A549 (cell line): ENCODE measurements at regions not wholly inside any gene's neighbourhood (a gene's known extent, or its start where the extent isn't known, plus 50 kb on each side); places are given as distances from the start of the nearest gene placed in this dataset.

Source experiments
- ATAC-seq, 2 experiments: fragments of 200-7000 bp in 1 of 2; fragments of >200 bp in 1 of 2; cut with Nextera tagmentation in 1 of 2; cut with Tn5 transposase in 1 of 2; 3 replicates each; pipeline versions ENCODE4 v1.8.0 to v1.9.1; 2018 to 2020; ENCODE audit warnings: mild to moderate bottlenecking in 1 of 2, moderate library complexity in 1 of 2
- CTCF ChIA-PET: fragments of 300-600 bp; sonication (Branson Sonifier 250); formaldehyde crosslinking; extraction: SDS; loops from one replicate; lab custom pipeline; 2021; ENCODE audit warnings: antibody characterized with exemption, inconsistent platforms; lab: Yijun Ruan, JAX
- POLR2A ChIA-PET: fragments of 350-600 bp; formaldehyde crosslinking; extraction: SDS; loops from one replicate; lab custom pipeline; 2021; ENCODE audit warnings: antibody characterized with exemption, inconsistent platforms; lab: Yijun Ruan, JAX
- DNase-seq, 2 experiments: peaks; one replicate each; pipeline versions ENCODE4 v3.0.0 to v3.0.0-alpha.2; 2011 to 2016; ENCODE audit warnings: low read depth in 1 of 2, low spot score in 1 of 2
- FAIRE-seq: peaks from 2 replicates; lab custom pipeline; 2011; peaks lifted over from hg19 to GRCh38; lab: Jason Lieb, UNC
- H3K27ac ChIP-seq, 2 experiments: fragments of >200 bp; sonication (Bioruptor Twin); formaldehyde crosslinking; 3 replicates each; pipeline ENCODE4 v1.5.1; 2016 to 2017
- H3K4me1 ChIP-seq: fragments of >200 bp; sonication (Bioruptor Twin); formaldehyde crosslinking; 3 replicates; pipeline ENCODE4 v1.6.1; 2016
- H3K4me2 ChIP-seq: fragments of >200 bp; sonication (Bioruptor Twin); formaldehyde crosslinking; 3 replicates; pipeline ENCODE4 v1.6.1; 2016
- H3K4me3 ChIP-seq: fragments of >200 bp; sonication (Bioruptor Twin); formaldehyde crosslinking; 3 replicates; pipeline ENCODE4 v1.5.1; 2016
- H3K9me3 ChIP-seq: fragments of >200 bp; sonication (Bioruptor Twin); formaldehyde crosslinking; 3 replicates; pipeline ENCODE4 v1.6.1; 2016
- BHLHE40 ChIP-seq: IDR thresholded peaks from 2 replicates; pipeline ENCODE4 v1.6.1; 2012; ENCODE audit warnings: low read depth, low read length, inconsistent platforms
- CBX2 ChIP-seq: fragments of 200-600 bp; sonication (generic); IDR thresholded peaks from 2 replicates; pipeline ENCODE4 v1.6.1; 2016; ENCODE audit warnings: low read depth, mild to moderate bottlenecking, borderline replicate concordance
- EHMT2 ChIP-seq: fragments of 200-600 bp; sonication (generic); IDR thresholded peaks from 2 replicates; pipeline ENCODE4 v1.6.1; 2016; ENCODE audit warnings: antibody characterized with exemption, low read depth, mild to moderate bottlenecking, moderate library complexity
- FOSB ChIP-seq: fragments of 250-450 bp; sonication (Bioruptor Pico); IDR thresholded peaks from 2 replicates; pipeline ENCODE4 v1.5.0; 2020; ENCODE audit warnings: mild to moderate bottlenecking, moderate library complexity
- FOSL2 ChIP-seq, 2 experiments: fragments of 450-650 bp in 1 of 2; fragments of >200 bp in 1 of 2; sonication (Bioruptor Twin) in 1 of 2; formaldehyde crosslinking; IDR thresholded peaks; 2 replicates each; pipeline versions ENCODE4 v1.5.0 to v1.6.1; 2016 to 2020; ENCODE audit warnings: mild to moderate bottlenecking in 1 of 2, moderate library complexity in 1 of 2
- FOXS1 ChIP-seq: fragments of 250-450 bp; sonication (Bioruptor Pico); IDR thresholded peaks from 2 replicates; pipeline ENCODE4 v1.5.0; 2020; ENCODE audit warnings: mild to moderate bottlenecking, moderate library complexity
- KDM1A ChIP-seq: fragments of 200-600 bp; sonication (generic); IDR thresholded peaks from 2 replicates; pipeline ENCODE4 v1.6.1; 2016; ENCODE audit warnings: low read depth, mild to moderate bottlenecking
- MAFK ChIP-seq: fragments of 450-650 bp; IDR thresholded peaks from 2 replicates; pipeline ENCODE4 v1.6.1; 2014; ENCODE audit not compliant: partially characterized antibody
- NFE2L2 ChIP-seq: fragments of 150-350 bp; conservative IDR thresholded peaks from 2 replicates; pipeline ENCODE4 v1.6.1; 2014; ENCODE audit warnings: low read length
- NR3C1 ChIP-seq: fragments of >200 bp; sonication (Bioruptor Twin); formaldehyde crosslinking; IDR thresholded peaks from 3 replicates; pipeline ENCODE4 v1.6.1; 2017
- POLR2A ChIP-seq: IDR thresholded peaks from 2 replicates; pipeline ENCODE4 v1.6.1; 2012; ENCODE audit warnings: mild to moderate bottlenecking, low read length
- RARB ChIP-seq: fragments of 250-450 bp; sonication (Bioruptor Pico); IDR thresholded peaks from 2 replicates; pipeline ENCODE4 v1.8.0; 2021; ENCODE audit warnings: mild to moderate bottlenecking, moderate library complexity
- RCOR1 ChIP-seq: fragments of 150-350 bp; IDR thresholded peaks from 2 replicates; pipeline ENCODE4 v1.6.1; 2014; ENCODE audit warnings: antibody characterized with exemption, low read length, low read depth
- RFX5 ChIP-seq: fragments of 450-650 bp; IDR thresholded peaks from 2 replicates; pipeline ENCODE4 v1.7.1; 2014; ENCODE audit warnings: antibody characterized with exemption, mild to moderate bottlenecking, moderate library complexity
- RNF2 ChIP-seq: fragments of 200-600 bp; sonication (generic); IDR thresholded peaks from 2 replicates; pipeline ENCODE4 v1.6.1; 2016; ENCODE audit warnings: low read depth, mild to moderate bottlenecking, antibody characterized with exemption, moderate library complexity, borderline replicate concordance
- TFCP2L1 ChIP-seq: fragments of 250-450 bp; sonication (Bioruptor Pico); IDR thresholded peaks from 2 replicates; pipeline ENCODE4 v1.5.0; 2021; ENCODE audit warnings: mild to moderate bottlenecking
- ZFP36 ChIP-seq: fragments of 450-650 bp; IDR thresholded peaks from 2 replicates; pipeline ENCODE4 v1.6.1; 2014; ENCODE audit warnings: borderline replicate concordance; ENCODE audit not compliant: partially characterized antibody
- WGBS: methylation state at CpG from one replicate; pipeline ENCODE4 v1.1.6; 2017; ENCODE audit errors: missing lambda C conversion rate; 5-methylcytosine and 5-hydroxymethylcytosine counted together
- TF ChIP-seq, protein P1 (sequence below): fragments of >200 bp; sonication (Bioruptor Twin); formaldehyde crosslinking; IDR thresholded peaks from 2 replicates; pipeline ENCODE4 v1.6.1; 2016
- TF ChIP-seq, protein P2 (sequence below): fragments of >200 bp; sonication (Bioruptor Twin); formaldehyde crosslinking; IDR thresholded peaks from 3 replicates; pipeline ENCODE4 v1.6.1; 2016
- TF ChIP-seq, protein P3 (sequence below): fragments of 150-350 bp; IDR thresholded peaks from 2 replicates; pipeline ENCODE4 v1.6.1; 2014; ENCODE audit warnings: low read depth, mild to moderate bottlenecking, low read length
- TF ChIP-seq, protein P4 (sequence below): fragments of 450-650 bp; IDR thresholded peaks from 2 replicates; pipeline ENCODE4 v1.6.1; 2014; ENCODE audit warnings: antibody characterized with exemption
- TF ChIP-seq, protein P5 (sequence below): IDR thresholded peaks from 2 replicates; pipeline ENCODE4 v1.6.1; 2012
- TF ChIP-seq, protein P6 (sequence below): IDR thresholded peaks from 2 replicates; pipeline ENCODE4 v1.6.1; 2012; ENCODE audit warnings: low read depth, borderline replicate concordance
- TF ChIP-seq, protein P7 (sequence below): fragments of 250-450 bp; sonication (Bioruptor Pico); IDR thresholded peaks from 2 replicates; pipeline ENCODE4 v1.5.0; 2021; ENCODE audit warnings: mild to moderate bottlenecking, moderate library complexity, borderline replicate concordance

DNA sequence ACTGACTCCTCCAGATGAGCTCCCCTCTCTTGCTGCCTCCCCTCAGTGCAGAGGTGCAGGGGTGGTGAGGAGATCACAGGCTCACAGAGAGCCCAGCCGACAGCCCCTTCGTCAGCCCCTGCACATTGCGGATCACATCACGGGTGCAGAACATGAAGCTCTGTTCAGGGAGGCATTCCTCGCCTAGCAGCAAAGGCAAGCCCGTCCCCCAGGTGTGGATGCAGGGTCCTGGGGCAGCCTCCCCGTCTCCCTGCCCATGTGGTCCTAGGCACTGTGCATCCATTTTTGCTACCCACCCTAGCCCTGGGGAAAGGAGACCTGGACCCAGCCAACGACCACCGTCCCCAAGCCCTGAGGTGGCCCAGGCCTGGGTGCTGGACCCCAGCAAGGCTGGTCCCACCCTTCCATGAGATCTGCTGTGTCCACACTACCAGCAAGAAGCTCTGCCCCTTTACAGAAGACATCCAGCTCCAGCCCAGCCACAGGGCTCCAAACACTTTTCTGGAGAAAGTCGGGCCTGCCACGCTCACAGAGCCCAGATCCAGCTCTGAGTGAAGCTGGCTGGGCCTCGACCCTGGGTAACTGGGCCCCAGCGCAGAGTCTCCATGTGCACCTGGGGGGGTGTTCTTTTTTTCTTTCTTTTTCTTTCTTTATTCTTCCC, 248.7 kb downstream of the NPHP4 start:
- Histone ChIP-seq H3K4me1 (no peaks in the 10 kb centered on the region), H3K9me3 (no peaks in the 10 kb centered on the region), H3K4me2 (no peak overlapping the region), H3K27ac (no peak overlapping the region), H3K4me3 (no peak overlapping the region)
- POLR2A ChIA-PET = no interaction called here
- ATAC-seq (no peak), FAIRE-seq (no peak), DNase-seq (no peak)
- WGBS = 42% methylated on average over 8 of the region's 13 CpGs
- TF ChIP-seq, protein P1, sequence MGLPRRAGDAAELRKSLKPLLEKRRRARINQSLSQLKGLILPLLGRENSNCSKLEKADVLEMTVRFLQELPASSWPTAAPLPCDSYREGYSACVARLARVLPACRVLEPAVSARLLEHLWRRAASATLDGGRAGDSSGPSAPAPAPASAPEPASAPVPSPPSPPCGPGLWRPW = no peak
- TF ChIP-seq RFX5 = no peak
- no peak for TF ChIP-seq CBX2
- no peak for TF ChIP-seq MAFK
- no peak for TF ChIP-seq ZFP36
- TF ChIP-seq RCOR1 = no peak
- TF ChIP-seq, protein P2, sequence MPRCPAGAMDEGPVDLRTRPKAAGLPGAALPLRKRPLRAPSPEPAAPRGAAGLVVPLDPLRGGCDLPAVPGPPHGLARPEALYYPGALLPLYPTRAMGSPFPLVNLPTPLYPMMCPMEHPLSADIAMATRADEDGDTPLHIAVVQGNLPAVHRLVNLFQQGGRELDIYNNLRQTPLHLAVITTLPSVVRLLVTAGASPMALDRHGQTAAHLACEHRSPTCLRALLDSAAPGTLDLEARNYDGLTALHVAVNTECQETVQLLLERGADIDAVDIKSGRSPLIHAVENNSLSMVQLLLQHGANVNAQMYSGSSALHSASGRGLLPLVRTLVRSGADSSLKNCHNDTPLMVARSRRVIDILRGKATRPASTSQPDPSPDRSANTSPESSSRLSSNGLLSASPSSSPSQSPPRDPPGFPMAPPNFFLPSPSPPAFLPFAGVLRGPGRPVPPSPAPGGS = no peak
- no peak for TF ChIP-seq KDM1A
- no peak for TF ChIP-seq RARB (CRISPR knock-in tag)
- TF ChIP-seq FOXS1 = no peak
- TF ChIP-seq RNF2 = no peak
- TF ChIP-seq FOSL2 (IDR thresholded peaks at IDR 0.05) = no peak
- no peak for TF ChIP-seq FOSL2 (CRISPR knock-in tag; IDR thresholded peaks at IDR 0.05)
- TF ChIP-seq POLR2A = no peak
- TF ChIP-seq NR3C1 = no peak
- TF ChIP-seq FOSB (CRISPR knock-in tag) = no peak
- TF ChIP-seq, protein P3, sequence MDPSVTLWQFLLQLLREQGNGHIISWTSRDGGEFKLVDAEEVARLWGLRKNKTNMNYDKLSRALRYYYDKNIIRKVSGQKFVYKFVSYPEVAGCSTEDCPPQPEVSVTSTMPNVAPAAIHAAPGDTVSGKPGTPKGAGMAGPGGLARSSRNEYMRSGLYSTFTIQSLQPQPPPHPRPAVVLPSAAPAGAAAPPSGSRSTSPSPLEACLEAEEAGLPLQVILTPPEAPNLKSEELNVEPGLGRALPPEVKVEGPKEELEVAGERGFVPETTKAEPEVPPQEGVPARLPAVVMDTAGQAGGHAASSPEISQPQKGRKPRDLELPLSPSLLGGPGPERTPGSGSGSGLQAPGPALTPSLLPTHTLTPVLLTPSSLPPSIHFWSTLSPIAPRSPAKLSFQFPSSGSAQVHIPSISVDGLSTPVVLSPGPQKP = no peak
- TF ChIP-seq, protein P4, sequence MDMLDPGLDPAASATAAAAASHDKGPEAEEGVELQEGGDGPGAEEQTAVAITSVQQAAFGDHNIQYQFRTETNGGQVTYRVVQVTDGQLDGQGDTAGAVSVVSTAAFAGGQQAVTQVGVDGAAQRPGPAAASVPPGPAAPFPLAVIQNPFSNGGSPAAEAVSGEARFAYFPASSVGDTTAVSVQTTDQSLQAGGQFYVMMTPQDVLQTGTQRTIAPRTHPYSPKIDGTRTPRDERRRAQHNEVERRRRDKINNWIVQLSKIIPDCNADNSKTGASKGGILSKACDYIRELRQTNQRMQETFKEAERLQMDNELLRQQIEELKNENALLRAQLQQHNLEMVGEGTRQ = no peak
- TF ChIP-seq, protein P5, sequence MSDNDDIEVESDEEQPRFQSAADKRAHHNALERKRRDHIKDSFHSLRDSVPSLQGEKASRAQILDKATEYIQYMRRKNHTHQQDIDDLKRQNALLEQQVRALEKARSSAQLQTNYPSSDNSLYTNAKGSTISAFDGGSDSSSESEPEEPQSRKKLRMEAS = no peak
- TF ChIP-seq, all 56 proteins: peak for 0
- CTCF ChIA-PET = interaction anchor here (0.7 to 5.0 kb wide), 3 partner anchors 9 to 233 kb away, joined by 3 to 53 read pairs (median 3); no protein-coding TSS in a partner anchor

DNA sequence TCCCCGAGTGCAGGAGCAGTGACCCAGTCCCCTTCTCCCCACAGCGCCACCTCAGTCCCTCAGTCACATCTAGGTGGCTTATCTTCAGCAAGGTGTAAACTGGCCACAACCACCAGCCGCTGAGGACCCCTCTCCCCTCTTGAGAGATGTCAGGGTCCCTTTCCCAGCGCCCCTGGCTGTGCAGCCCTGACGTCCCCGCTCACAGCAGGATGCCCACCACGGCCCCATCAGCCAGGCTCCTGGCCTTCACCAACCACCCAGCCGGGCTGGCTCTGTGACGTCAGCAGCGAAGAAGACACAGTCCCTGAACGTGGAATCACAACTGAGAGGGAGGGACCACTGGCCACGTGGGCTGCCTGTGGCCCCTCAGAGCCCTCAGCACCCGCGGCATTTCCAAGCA, 249.4 kb downstream of the NPHP4 start:
- FAIRE-seq (no peak), ATAC-seq (no peak), DNase-seq (no peak)
- TF ChIP-seq EHMT2 (no peak), BHLHE40 (no peak), POLR2A (no peak), NFE2L2 (no peak), TFCP2L1 (CRISPR knock-in tag) (no peak), KDM1A (no peak), MAFK (no peak)
- TF ChIP-seq, protein P1 = no peak
- TF ChIP-seq, protein P3 = no peak
- TF ChIP-seq, protein P4 = no peak
- TF ChIP-seq, protein P6, sequence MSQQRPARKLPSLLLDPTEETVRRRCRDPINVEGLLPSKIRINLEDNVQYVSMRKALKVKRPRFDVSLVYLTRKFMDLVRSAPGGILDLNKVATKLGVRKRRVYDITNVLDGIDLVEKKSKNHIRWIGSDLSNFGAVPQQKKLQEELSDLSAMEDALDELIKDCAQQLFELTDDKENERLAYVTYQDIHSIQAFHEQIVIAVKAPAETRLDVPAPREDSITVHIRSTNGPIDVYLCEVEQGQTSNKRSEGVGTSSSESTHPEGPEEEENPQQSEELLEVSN = no peak
- TF ChIP-seq, protein P7, sequence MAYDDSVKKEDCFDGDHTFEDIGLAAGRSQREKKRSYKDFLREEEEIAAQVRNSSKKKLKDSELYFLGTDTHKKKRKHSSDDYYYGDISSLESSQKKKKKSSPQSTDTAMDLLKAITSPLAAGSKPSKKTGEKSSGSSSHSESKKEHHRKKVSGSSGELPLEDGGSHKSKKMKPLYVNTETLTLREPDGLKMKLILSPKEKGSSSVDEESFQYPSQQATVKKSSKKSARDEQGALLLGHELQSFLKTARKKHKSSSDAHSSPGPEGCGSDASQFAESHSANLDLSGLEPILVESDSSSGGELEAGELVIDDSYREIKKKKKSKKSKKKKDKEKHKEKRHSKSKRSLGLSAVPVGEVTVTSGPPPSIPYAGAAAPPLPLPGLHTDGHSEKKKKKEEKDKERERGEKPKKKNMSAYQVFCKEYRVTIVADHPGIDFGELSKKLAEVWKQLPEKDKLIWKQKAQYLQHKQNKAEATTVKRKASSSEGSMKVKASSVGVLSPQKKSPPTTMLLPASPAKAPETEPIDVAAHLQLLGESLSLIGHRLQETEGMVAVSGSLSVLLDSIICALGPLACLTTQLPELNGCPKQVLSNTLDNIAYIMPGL (CRISPR knock-in tag) = no peak
- no peak overlapping the region for H3K27ac ChIP-seq
- H3K4me3 ChIP-seq = no peak overlapping the region
- CTCF ChIA-PET = interaction anchor here (0.7 to 5.0 kb wide), 5 partner anchors 9 to 233 kb away, joined by 3 to 53 read pairs (median 3); no protein-coding TSS in a partner anchor
- no peak overlapping the region for H3K4me2 ChIP-seq
- WGBS = 50% methylated on average over 5 of the region's 14 CpGs
- H3K9me3 ChIP-seq = no peaks in the 10 kb centered on the region
- POLR2A ChIA-PET = no interaction called here
- no peaks in the 10 kb centered on the region for H3K4me1 ChIP-seq
